Erythroblast (primary cell): ENCODE measurements at regions not wholly inside any gene's neighbourhood (a gene's known extent, or its start where the extent isn't known, plus 50 kb on each side); places are given as distances from the start of the nearest gene placed in this dataset.
"Not testable (repeated sequence)": the region's sequence is repeated elsewhere in the genome, so short reads cannot be mapped to it uniquely, and the experiment has no call there.

Source experiments
- DNase-seq, 2 experiments: peaks; one replicate each; lab custom pipeline; 2025; lab: John Stamatoyannopoulos, UW
- GATA1 ChIP-seq: IDR thresholded peaks from 2 replicates; pipeline ENCODE4 v1.6.1; 2011; ENCODE audit warnings: low read depth, mild to moderate bottlenecking, control low read depth, low read length, moderate library complexity
- POLR2A ChIP-seq: IDR thresholded peaks from 2 replicates; pipeline ENCODE4 v1.6.1; 2011; ENCODE audit warnings: mild to moderate bottlenecking, low read length

DNA sequence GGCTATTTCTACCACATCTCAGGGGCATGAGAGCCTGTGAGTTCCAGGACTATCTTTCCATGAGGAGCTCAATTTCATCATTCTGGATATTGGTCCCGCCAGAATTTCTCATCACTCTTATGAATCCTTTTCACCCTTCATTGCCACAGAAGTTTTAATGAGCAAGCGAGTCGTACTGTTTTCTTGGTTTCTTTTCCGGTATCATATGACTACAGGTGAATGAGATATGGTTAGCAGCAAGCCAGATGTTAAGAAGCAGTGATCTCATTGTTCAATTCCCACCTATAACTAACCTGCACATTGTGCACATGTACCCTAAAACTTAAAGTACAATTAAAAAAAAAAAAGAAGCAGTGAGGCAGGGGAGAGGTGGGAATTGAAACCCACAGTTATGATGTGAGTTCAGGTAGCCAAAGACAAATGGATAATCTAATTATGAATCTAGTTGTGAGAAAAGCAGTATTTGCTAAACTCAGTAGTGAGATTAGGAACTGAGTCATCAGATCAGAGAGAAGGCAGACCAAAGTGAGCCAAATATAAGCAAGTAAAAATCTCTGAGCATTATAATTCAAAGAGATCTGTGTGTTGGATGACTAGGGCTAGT lies 78.0 kb upstream of the ELOVL5 start:
- no peak for DNase-seq
- TF ChIP-seq GATA1, result no peak
- TF ChIP-seq POLR2A, result no peak

DNA sequence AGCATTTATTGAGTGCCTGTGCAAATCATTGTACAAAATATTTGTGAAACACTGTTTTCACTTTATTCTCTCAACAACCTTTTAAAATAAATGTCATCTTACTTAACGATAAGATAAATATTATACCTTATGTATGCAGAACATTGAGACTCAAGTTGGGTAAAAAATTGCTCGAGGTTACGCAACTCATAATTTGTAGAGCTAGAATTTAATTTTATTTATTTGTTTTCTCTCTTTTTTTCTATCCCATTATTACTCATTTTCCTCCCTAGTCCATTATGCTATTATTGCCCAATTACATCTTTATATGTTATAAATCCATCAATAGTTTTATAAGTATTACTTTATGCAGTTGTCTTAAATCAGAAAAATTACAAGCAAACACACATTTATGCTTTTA lies 77.4 kb upstream of the ELOVL5 start:
- no peak for DNase-seq
- no peak for TF ChIP-seq POLR2A
- no peak for TF ChIP-seq GATA1

DNA sequence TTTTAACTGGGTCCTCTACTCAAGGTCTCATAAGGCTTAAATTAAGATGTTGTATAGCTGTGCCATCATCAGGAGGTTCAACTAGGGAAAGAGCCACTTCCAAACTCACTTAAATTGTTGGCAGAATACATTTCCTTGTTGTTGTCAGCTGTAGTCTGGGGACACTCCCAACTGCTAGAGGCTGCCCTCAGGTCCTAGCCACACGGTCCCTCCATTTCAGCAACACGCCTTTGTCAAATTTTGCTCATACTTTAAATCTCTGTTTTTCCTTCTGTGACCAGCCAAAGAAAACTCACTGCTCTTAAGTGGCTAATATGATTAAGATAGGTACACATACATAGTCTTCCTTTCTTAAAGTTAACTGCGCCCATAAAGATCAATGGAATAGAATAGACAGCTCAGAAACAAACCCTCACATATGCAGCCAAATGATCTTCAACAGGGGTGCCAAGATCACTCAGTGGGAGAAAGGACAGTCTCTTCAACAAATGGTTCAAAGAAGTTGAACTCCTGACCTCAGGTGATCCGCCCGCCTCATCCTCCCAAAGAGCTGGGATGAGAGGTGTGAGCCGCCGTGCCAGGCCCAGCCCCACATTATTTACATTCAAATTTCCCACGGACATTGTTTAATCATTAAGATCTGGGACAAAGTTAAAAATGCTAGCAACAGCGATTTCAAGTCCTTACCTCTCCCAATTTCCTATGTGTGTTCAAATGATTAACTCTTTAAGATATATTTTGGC lies 76.4 kb upstream of the ELOVL5 start:
- DNase-seq, result no peak
- TF ChIP-seq POLR2A (no peak), GATA1 (no peak)

DNA sequence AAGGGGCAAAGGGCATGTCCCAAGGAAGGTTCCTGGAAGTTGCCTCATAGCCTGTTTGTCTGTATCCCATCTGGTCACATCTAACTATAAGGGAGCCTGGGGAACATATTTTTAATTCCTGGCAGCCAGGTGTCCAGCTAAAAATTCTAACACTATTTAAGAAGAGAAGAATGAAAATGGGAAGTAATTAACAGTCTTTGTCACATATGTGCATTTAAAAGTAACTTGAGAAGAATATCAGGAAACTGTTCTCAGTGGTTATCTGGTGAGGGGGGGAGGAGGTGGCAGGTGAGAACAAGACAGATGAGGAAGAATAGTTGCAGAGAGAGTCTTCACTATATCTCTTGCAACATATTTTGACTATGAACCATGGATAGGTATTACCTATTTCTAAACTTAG lies 75.5 kb upstream of the ELOVL5 start:
- DNase-seq, result no peak
- TF ChIP-seq GATA1 (no peak), POLR2A (no peak)

DNA sequence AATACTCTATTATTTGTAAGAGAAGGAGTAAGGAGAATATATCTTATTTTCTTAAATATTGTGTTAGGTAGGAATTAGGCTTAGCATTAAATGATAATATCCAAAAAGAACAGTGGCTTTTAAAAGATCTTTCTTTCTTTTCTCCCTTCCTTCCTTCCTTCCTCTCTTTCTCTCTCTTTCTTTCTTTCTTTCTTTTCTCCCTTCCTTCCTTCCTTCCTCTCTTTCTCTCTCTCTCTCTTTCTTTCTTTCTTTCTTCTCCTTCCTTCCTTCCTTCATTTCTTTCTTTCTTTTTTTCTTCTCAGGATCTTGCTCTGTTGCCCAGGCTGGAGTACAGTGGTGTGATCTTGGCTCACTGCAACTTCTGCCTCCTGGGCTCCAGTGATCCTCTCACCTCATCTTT lies 74.8 kb upstream of the ELOVL5 start:
- DNase-seq, result not testable (repeated sequence)

DNA sequence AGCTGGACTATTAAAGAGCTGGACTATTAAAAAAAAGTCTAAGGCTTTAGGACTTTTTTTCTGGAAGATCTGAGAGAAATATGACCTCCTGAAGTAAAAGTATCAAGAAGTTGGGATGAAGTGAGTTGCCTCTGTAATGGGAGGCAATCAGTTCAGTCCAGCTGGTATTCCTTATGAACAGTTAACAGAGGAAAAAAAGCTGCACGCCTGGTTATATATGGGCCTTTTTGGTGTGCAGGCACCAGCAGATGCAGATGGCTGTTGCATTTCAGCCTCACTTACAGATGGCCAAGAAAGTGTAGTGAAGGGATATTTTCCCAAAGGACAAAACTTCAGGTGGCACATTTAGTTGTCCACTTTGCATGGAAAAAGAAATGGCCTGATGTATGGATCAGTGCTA lies 70.3 kb upstream of the ELOVL5 start:
- TF ChIP-seq GATA1, result no peak
- no peak for TF ChIP-seq POLR2A
- no peak for DNase-seq

DNA sequence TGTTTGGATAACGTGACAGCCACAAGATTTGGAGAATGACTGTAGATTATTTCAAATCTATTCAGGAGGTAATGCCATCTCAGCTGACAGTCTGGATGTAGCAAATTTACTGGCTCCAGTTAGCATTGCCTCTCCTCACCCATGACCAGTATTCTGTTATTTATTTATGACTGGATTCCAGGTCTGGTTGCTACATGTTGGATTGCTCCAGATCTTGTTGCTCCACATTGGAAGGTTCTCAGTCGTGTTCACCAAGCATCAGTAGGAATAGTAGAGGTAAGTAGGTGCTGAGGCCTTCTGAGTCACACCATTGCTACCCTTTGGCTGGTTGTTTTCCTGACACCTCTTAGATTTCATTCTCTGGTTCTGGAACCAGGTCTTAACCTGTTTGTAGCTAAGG lies 69.5 kb upstream of the ELOVL5 start:
- DNase-seq, result no peak
- TF ChIP-seq POLR2A (no peak), GATA1 (no peak)

DNA sequence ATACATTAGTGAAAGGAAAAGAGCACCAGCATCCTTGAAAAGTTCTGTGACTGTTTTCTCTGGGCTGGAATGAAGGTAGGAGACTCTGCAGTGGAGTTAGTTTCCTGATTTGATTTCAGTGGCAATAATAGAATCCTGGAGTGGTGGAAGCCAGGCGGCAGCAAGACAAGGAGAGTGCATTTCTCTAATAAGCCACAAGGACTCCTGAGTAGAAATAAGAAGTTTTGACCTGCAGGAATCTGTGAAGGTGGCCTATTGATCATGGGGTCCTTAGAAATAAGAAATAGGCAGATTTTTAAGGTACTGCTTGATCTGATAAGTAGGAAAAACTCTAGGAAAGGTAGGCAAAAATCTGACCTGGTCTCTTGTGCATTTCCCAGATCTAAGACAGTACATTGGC lies 68.4 kb upstream of the ELOVL5 start:
- TF ChIP-seq POLR2A (no peak), GATA1 (no peak)
- no peak for DNase-seq

DNA sequence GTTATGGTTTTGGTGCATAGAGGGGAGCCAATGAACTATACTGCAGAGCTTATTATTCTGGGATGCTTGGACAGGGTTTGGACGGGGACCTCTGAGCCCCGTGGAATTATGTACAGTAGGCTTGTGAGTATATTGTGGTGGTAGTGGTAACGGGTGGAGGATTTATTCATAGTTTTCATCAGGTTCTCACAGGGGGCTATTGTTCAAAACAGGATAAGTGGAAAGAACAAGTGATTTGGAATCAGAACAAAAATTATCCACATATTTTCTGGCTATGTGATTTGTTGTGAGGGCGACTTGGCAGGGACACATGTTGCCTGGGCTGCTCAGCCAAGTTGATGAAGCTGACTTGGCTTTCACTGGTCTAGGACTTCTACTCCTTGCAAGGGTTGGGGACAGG lies 64.6 kb upstream of the ELOVL5 start:
- TF ChIP-seq POLR2A, result no peak
- TF ChIP-seq GATA1, result no peak
- DNase-seq, result no peak

DNA sequence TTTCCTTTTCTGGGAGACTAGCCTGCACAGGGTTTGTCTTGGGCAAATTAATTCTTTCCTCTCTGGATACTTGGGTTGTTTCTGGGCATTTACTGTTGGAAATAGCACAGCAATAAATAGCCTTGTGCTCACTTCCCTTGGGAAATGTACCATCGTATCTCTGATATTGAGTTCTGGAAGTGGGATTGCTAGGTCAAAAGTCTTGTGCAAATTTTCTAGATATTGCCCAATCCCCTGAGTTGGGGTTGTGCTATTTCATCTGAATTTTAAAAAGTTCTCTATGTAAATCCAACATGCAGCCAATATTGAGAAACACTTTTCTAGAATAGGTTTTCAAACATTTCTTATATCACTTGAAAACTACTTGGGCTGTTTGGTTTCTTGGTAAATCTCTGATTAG lies 64.0 kb upstream of the ELOVL5 start:
- DNase-seq, result no peak
- no peak for TF ChIP-seq POLR2A
- no peak for TF ChIP-seq GATA1

DNA sequence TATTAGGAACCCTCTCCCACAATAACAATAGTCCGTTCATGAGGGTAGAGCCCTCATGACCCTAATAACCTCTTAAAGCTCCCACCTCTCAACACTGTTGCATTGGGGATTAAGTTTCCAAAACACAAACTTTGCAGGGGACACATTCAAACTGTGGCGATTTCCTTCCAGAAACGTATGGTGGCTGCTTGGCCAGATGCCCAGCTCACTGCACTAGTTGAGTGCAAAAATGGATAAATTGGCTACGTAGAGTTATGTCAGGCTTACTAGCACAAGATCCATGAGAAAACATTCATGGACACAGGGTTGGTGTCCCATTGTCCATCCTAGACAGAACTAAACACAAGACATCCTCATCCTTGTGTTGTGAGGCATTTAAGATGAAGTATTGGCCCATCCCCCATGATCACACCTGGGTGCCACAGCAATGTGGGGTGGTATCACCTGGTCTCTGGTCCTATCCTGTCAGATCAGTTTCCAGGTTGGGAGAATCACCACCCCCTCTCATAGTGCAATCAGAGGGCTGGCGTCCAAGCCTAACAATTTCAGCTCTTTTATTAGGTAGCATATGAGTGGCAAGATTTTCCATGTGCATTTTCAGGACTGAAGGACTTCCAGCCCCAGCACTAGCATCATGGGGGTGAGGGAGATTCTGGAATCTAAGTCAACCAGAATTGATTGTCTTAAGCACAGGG lies 63.4 kb upstream of the ELOVL5 start:
- DNase-seq, result no peak
- TF ChIP-seq GATA1 (no peak), POLR2A (no peak)

DNA sequence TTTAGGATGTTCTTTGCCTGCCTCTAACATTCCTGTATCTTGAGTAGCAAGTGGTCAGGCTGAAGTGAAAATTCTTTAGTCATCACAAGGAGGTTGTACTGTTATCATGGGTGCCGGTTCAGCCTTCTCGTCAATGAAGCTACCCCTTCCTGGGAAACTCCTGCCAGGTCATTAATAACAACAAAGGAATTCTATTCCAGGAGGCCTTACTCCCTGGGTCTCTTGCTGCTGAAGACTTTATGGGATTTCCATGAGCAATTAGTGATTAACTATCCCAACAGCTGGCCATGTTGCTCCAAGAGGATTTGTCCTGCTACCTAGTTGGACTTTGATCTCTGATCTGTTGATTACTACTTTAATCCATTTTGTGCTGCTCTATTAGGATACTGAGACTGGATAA lies 62.7 kb upstream of the ELOVL5 start:
- no peak for TF ChIP-seq GATA1
- no peak for DNase-seq

DNA sequence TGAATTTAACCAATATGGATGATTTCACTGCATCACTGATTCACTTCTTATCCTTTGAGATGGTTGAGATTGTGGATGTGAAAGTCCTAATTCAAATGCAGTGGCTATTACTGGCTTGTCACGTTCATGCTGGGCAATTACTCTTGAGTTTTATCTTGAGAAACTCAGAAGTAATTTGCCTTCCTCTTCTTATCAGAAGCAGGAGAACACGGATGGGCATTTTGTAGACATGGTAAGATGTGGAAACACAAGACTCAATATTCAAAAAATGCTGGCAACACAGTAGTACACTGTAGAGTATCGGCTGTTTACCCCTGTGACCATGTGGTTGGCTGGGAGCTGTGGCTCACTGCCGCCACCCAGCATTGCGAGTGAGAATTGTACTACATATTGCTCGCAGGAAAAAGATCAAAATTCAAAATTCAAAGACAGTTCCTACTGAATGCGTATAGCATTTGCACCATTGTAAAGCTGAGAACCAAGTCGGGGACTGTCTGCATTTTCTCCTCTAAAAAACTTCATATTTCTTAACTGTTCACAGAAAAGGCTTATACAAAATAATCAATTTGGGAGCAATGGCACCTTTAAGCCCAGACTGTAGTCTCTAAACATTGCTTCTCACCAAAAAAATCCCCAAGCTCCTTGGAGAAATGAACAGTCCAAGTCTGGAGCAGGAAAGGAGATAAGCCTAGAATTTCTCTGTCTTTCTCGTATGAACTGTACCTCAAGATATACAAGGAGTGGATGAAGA lies 61.9 kb upstream of the ELOVL5 start:
- DNase-seq, result peak; percentile 39 to 54
- TF ChIP-seq POLR2A (no peak), GATA1 (no peak)

DNA sequence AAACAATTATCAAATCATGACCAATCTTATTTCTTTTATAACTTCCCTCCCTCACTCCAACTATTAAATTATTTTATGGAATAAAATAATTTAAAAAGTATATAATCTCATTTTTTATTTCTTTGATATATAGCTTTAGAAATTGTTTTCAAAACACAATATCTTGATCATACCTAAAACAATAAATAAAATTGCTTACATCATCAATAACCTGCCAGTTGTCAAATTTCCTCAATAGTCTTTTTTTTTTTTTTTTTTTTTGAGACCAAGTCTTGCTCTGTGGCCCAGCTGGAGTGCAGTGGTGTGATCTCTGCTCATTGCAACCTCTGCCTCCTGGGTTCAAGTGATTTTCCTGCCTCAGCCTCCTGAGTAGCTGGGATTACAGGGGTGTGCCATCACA lies 60.1 kb upstream of the ELOVL5 start:
- TF ChIP-seq POLR2A (no peak), GATA1 (no peak)

More for the DNA sequence above, 60.1 kb upstream of the ELOVL5 start:
- DNase-seq, result no peak
